Endometrium (tissue), 2 donors: ENCODE measurements at regions not wholly inside any gene's neighbourhood (a gene's known extent, or its start where the extent isn't known, plus 50 kb on each side); places are given as distances from the start of the nearest gene placed in this dataset.
A peak's percentile ranks its signal among the peaks of the same experiment; 100 is the strongest.

Experiments used
- FAIRE-seq: peaks from 2 replicates; lab custom pipeline; 2012; peaks lifted over from hg19 to GRCh38; lab: Jason Lieb, UNC
- donor health status: control.
- donor health status: control.

- FAIRE-seq = peak; percentile 85
Measured at GRCh38 chr21:16181018-16181417, 451.2 kb downstream of the USP25 start.

- FAIRE-seq = no peak
Measured at GRCh38 chr21:16185766-16186165, 456.0 kb downstream of the USP25 start.

- FAIRE-seq = no peak
Measured at GRCh38 chr21:16186742-16187141, 457.0 kb downstream of the USP25 start.

- no peak for FAIRE-seq
Measured at GRCh38 chr21:16187603-16188301, 458.0 kb downstream of the USP25 start.

GRCh38 chr21:16192902-16193301, 463.1 kb downstream of the USP25 start:
- FAIRE-seq = no peak

GRCh38 chr21:16193496-16194094, 463.8 kb downstream of the USP25 start:
- FAIRE-seq = peak; percentile 89

- no peak for FAIRE-seq
Measured at GRCh38 chr21:16194095-16194787, 464.5 kb downstream of the USP25 start.

GRCh38 chr21:16194788-16195537, 465.2 kb downstream of the USP25 start:
- peak; percentile 82 for FAIRE-seq

GRCh38 chr21:16195538-16195910, 465.7 kb downstream of the USP25 start:
- FAIRE-seq = no peak

- no peak for FAIRE-seq
Measured at GRCh38 chr21:16196001-16196400, 466.2 kb downstream of the USP25 start.

GRCh38 chr21:16198546-16198945, 468.8 kb downstream of the USP25 start:
- no peak for FAIRE-seq

- FAIRE-seq = no peak
Measured at GRCh38 chr21:16199539-16199938, 469.8 kb downstream of the USP25 start.

GRCh38 chr21:16201718-16202117, 471.9 kb downstream of the USP25 start:
- FAIRE-seq = no peak

GRCh38 chr21:16205527-16205926, 475.7 kb downstream of the USP25 start:
- no peak for FAIRE-seq

- FAIRE-seq = no peak
Measured at GRCh38 chr21:16211339-16212303, 481.8 kb downstream of the USP25 start.

GRCh38 chr21:16213518-16213917, 483.7 kb downstream of the USP25 start:
- FAIRE-seq = no peak

- no peak for FAIRE-seq
Measured at GRCh38 chr21:16215193-16215592, 485.4 kb downstream of the USP25 start.

- FAIRE-seq = no peak
Measured at GRCh38 chr21:16215663-16216183, 485.9 kb downstream of the USP25 start.

GRCh38 chr21:16216288-16216962, 486.6 kb downstream of the USP25 start:
- no peak for FAIRE-seq

- FAIRE-seq = no peak
Measured at GRCh38 chr21:16218682-16219343, 489.0 kb downstream of the USP25 start.
